HepG2 (cell line): ENCODE measurements at regions not wholly inside any gene's neighbourhood (a gene's known extent, or its start where the extent isn't known, plus 50 kb on each side); places are given as distances from the start of the nearest gene placed in this dataset.
A peak's percentile ranks its signal among the peaks of the same experiment; 100 is the strongest.

Experiments
- HMGXB3 ChIP-seq: sonication (generic); formaldehyde crosslinking; IDR thresholded peaks from 2 replicates; pipeline ENCODE4 v1.4.0; 2020; ENCODE audit warnings: missing genetic modification reagents, borderline replicate concordance
- KLF16 ChIP-seq, 2 experiments: sonication (generic) in 1 of 2; formaldehyde crosslinking in 1 of 2; IDR thresholded peaks; 2 replicates each; pipeline versions ENCODE4 v1.6.1 to v1.8.0; 2016 to 2023; ENCODE audit warnings: missing genetic modification reagents in 2 of 2, missing compliant biosample characterization in 1 of 2
- NFKB2 ChIP-seq: sonication (generic); formaldehyde crosslinking; IDR thresholded peaks from 2 replicates; pipeline ENCODE4 v1.4.0; 2020; ENCODE audit warnings: missing genetic modification reagents, borderline replicate concordance
- PAF1 ChIP-seq: IDR thresholded peaks from 2 replicates; pipeline ENCODE4 v1.6.1; 2016; ENCODE audit warnings: missing genetic modification reagents, missing compliant biosample characterization
- PPARG ChIP-seq: conservative IDR thresholded peaks from 2 replicates; pipeline ENCODE4 v1.6.1; 2016; ENCODE audit warnings: missing biosample characterization, missing genetic modification reagents
- SNRNP70 ChIP-seq: fragments of 200-400 bp; formaldehyde crosslinking; IDR thresholded peaks from 2 replicates; pipeline ENCODE4 v1.6.1; 2017; ENCODE audit warnings: mild to moderate bottlenecking, low read depth, low read length, moderate library complexity
- SOX6 ChIP-seq, 2 experiments: fragments of 450-650 bp in 1 of 2; sonication (generic) in 1 of 2; formaldehyde crosslinking in 1 of 2; IDR thresholded peaks; 2 replicates each; pipeline versions ENCODE4 v1.4.0 to v1.6.1; 2017 to 2020; ENCODE audit warnings: antibody characterized with exemption in 1 of 2, mild to moderate bottlenecking in 1 of 2, missing genetic modification reagents in 1 of 2
- SP5 ChIP-seq: IDR thresholded peaks from 2 replicates; pipeline ENCODE4 v1.6.1; 2016; ENCODE audit warnings: low read depth, borderline replicate concordance
- SRF ChIP-seq: IDR thresholded peaks from 2 replicates; pipeline ENCODE4 v1.6.1; 2011; ENCODE audit warnings: mild to moderate bottlenecking, low read depth, low read length, moderate library complexity
- ZNF44 ChIP-seq: sonication (generic); formaldehyde crosslinking; IDR thresholded peaks from 2 replicates; pipeline ENCODE4 v1.5.1; 2020; ENCODE audit warnings: mild to moderate bottlenecking, missing genetic modification reagents
- ZNF710 ChIP-seq: sonication (generic); formaldehyde crosslinking; IDR thresholded peaks from 2 replicates; pipeline ENCODE4 v1.5.0; 2020; ENCODE audit warnings: mild to moderate bottlenecking, missing genetic modification reagents, borderline replicate concordance
- ZNF713 ChIP-seq: sonication (generic); formaldehyde crosslinking; IDR thresholded peaks from 2 replicates; pipeline ENCODE4 v1.4.0; 2020; ENCODE audit warnings: mild to moderate bottlenecking, missing genetic modification reagents
- ZNF747 ChIP-seq: sonication (generic); formaldehyde crosslinking; IDR thresholded peaks from 2 replicates; pipeline ENCODE4 v1.8.1; 2023; ENCODE audit warnings: missing genetic modification reagents, mild to moderate bottlenecking, borderline replicate concordance
- ZNF782 ChIP-seq: sonication (generic); formaldehyde crosslinking; IDR thresholded peaks from 2 replicates; pipeline ENCODE4 v1.4.0; 2020; ENCODE audit warnings: missing genetic modification reagents, mild to moderate bottlenecking, borderline replicate concordance
- ZXDC ChIP-seq: sonication (generic); formaldehyde crosslinking; IDR thresholded peaks from 2 replicates; pipeline ENCODE4 v1.5.0; 2020; ENCODE audit warnings: mild to moderate bottlenecking, missing genetic modification reagents
- TF ChIP-seq, protein P1 (sequence below): IDR thresholded peaks from 2 replicates; pipeline ENCODE4 v1.6.1; 2016; ENCODE audit warnings: low read depth
- TF ChIP-seq, protein P2 (sequence below): sonication (generic); formaldehyde crosslinking; IDR thresholded peaks from 2 replicates; pipeline ENCODE4 v1.4.0; 2020; ENCODE audit warnings: missing genetic modification reagents, low read depth, mild to moderate bottlenecking, borderline replicate concordance

DNA sequence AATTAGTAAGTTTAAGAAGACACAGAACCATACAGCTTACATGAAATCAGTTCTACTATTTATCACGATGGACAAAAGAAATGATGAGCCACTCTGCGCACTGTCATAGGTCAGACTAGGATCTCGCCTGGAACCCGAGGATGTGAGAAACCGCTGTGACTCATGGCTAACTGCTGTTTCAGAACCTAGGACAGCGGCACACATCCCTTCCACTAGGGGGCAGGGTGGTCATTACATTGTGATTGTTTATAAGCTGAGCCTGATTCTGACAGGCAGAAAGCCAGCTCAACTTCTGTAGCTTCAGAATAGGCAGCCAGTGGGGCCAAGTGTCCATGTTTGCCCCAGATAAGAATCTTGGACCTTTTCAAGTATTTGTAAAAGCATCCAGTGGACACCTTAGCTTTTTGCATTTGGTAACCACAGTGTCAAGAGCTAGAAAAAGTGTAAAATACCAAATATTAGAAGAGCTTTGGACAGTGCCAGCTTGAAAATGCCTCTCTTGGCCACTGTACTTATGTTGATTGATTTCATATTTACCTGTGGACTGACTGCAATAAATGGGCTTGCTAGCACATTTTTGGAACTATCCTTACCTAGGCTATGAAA is 115.8 kb downstream of the KBTBD8 start (continued):
- TF ChIP-seq SNRNP70 (no peak), ZNF713 (CRISPR knock-in tag) (no peak), ZXDC (CRISPR knock-in tag) (peak; percentile 60; the same call in 1 of the 2 replicates), KLF16 (CRISPR knock-in tag; IDR thresholded peaks at IDR 0.05) (peak in 1 of 2 experiments; percentile 97; a peak in 2 of 4 replicates), HMGXB3 (CRISPR knock-in tag) (peak; percentile 95), ZNF710 (CRISPR knock-in tag) (peak; percentile 78; the same call in 1 of the 2 replicates), NFKB2 (CRISPR knock-in tag) (no peak; the same call in 1 of the 2 replicates), PPARG (CRISPR knock-in tag) (peak; percentile 83), SP5 (CRISPR knock-in tag) (peak; percentile 39; the same call in 1 of the 2 replicates), ZNF44 (CRISPR knock-in tag) (peak; percentile 80; the same call in 1 of the 2 replicates), PAF1 (CRISPR knock-in tag) (no peak), ZNF747 (CRISPR knock-in tag) (peak; percentile 73; the same call in 1 of the 2 replicates), SRF (no peak), SOX6 (IDR thresholded peaks at IDR 0.05) (no peak), SOX6 (CRISPR knock-in tag; IDR thresholded peaks at IDR 0.05) (peak; percentile 59), ZNF782 (CRISPR knock-in tag) (peak; percentile 88; the same call in 1 of the 2 replicates)
- TF ChIP-seq, protein P1, sequence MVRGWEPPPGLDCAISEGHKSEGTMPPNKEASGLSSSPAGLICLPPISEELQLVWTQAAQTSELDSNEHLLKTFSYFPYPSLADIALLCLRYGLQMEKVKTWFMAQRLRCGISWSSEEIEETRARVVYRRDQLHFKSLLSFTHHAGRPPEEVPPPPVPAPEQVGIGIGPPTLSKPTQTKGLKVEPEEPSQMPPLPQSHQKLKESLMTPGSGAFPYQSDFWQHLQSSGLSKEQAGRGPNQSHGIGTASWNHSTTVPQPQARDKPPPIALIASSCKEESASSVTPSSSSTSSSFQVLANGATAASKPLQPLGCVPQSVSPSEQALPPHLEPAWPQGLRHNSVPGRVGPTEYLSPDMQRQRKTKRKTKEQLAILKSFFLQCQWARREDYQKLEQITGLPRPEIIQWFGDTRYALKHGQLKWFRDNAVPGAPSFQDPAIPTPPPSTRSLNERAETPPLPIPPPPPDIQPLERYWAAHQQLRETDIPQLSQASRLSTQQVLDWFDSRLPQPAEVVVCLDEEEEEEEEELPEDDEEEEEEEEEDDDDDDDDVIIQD (CRISPR knock-in tag) = peak; percentile 84
- TF ChIP-seq, protein P2, sequence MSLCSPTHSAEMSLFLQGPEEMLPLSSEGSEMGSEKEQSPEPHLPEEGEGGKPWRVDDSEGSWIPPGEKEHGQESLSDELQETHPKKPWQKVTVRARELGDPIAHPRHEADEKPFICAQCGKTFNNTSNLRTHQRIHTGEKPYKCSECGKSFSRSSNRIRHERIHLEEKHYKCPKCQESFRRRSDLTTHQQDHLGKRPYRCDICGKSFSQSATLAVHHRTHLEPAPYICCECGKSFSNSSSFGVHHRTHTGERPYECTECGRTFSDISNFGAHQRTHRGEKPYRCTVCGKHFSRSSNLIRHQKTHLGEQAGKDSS (CRISPR knock-in tag) = peak; percentile 91; the same call in 1 of the 2 replicates
